ENCODE measurements at regions not wholly inside any gene's neighbourhood (a gene's known extent, or its start where the extent isn't known, plus 50 kb on each side); places are given as distances from the start of the nearest gene placed in this dataset.

GRCh38 chr1:220327106-220327505, 54.9 kb upstream of the RAB3GAP2 start:
- peak in 7 of 42 donors; percentile 5 to 54 (median 24) for DNase-seq
- intact Hi-C loops (cut with DNase I) = no loop called here

GRCh38 chr1:220326578-220326977, 54.3 kb upstream of the RAB3GAP2 start:
- intact Hi-C loops (cut with DNase I) = no loop called here
- DNase-seq = no peak

GRCh38 chr1:220325306-220325995, 53.2 kb upstream of the RAB3GAP2 start:
- intact Hi-C loops (cut with DNase I) = no loop called here
- DNase-seq = no peak

DNA sequence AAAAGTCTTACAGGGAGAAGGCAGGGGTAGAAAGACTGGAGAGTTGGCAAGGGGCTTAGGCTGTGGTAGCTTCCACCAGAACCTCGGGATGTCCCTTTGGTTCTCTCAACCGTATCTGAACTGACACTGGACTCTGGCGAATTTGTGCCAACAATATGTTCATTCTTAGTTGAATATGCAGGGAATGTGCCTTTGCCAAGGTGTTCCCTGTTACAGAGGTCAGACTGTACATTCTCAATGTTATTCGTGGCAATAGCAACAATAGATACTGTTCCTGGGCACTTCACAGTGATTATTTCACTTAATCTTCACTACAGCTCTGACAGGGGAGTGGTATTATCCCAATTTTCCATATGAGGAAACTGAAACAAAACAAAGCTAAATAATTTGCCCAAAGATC, 51.5 kb upstream of the RAB3GAP2 start:
- intact Hi-C loops (cut with DNase I) = no loop called here
- DNase-seq = no peak

DNA sequence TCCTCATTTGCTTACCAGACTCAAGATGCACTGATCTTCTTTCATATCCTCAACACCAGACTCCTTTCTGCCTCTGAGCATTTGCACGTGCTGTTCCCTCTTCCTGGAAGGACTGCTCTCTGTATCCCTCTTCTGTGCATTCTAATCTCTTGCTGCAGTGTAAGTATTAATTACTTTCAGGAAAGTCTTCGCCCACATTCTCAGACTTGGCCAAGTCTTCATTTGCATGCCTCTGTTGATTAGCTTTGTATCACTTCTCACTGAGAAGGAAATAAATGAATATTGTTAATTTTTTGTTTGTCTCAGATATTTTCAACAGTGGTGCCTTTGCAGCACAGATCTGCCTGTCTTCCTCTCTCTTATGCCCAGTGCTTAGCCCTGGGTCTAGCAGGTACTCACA, 50.3 kb upstream of the RAB3GAP2 start:
- intact Hi-C loops (cut with DNase I) = no loop called here
- no peak for DNase-seq

Measured in head of caudate nucleus (tissue), 42 donors.